ENCODE measurements at regions not wholly inside any gene's neighbourhood (a gene's known extent, or its start where the extent isn't known, plus 50 kb on each side); places are given as distances from the start of the nearest gene placed in this dataset.
A peak's percentile ranks its signal among the peaks of the same experiment; 100 is the strongest.

- Histone ChIP-seq H3K27me3 (no peaks in the 10 kb centered on the region), H3K9me3 (no peaks in the 10 kb centered on the region), H3K4me3 (no peak overlapping the region), H3K36me3 (no peaks in the 10 kb centered on the region), H3K27ac (no peak overlapping the region), H3K4me1 (no peaks in the 10 kb centered on the region)
- TF ChIP-seq CTCF (IDR thresholded peaks at IDR 0.05) (no peak), POLR2A (IDR thresholded peaks at IDR 0.05) (no peak), POLR2AphosphoS5 (IDR thresholded peaks at IDR 0.05) (no peak)
- intact Hi-C loops (cut with DNase I; ENCODE audit: low total_unique reads) = no loop called here
- no peak for DNase-seq (ENCODE audit: low spot score in 2 of 2)
These were observed 215.3 kb downstream of the KCNA4 start for GRCh38 chr11:29801561-29801960.

GRCh38 chr11:29786092-29786491, 230.7 kb downstream of the KCNA4 start:
- no peaks in the 10 kb centered on the region for H3K27me3 ChIP-seq
- intact Hi-C loops (cut with DNase I; ENCODE audit: low total_unique reads) = no loop called here
- no peak for DNase-seq (ENCODE audit: low spot score in 2 of 2)
- no peaks in the 10 kb centered on the region for H3K4me1 ChIP-seq
- no peak overlapping the region for H3K4me3 ChIP-seq
- TF ChIP-seq CTCF (IDR thresholded peaks at IDR 0.05) = no peak
- TF ChIP-seq POLR2A (IDR thresholded peaks at IDR 0.05) = no peak
- no peak for TF ChIP-seq POLR2AphosphoS5 (IDR thresholded peaks at IDR 0.05)
- H3K36me3 ChIP-seq = no peaks in the 10 kb centered on the region
- no peak overlapping the region for H3K27ac ChIP-seq
- no peaks in the 10 kb centered on the region for H3K9me3 ChIP-seq

- H3K9me3 ChIP-seq = no peaks in the 10 kb centered on the region
- no peak overlapping the region for H3K4me3 ChIP-seq
- intact Hi-C loops (cut with DNase I; ENCODE audit: low total_unique reads) = no loop called here
- no peak for TF ChIP-seq POLR2AphosphoS5 (IDR thresholded peaks at IDR 0.05)
- no peak for TF ChIP-seq CTCF (IDR thresholded peaks at IDR 0.05)
- no peak for TF ChIP-seq POLR2A (IDR thresholded peaks at IDR 0.05)
- H3K27ac ChIP-seq = no peak overlapping the region
- H3K4me1 ChIP-seq = no peaks in the 10 kb centered on the region
- H3K27me3 ChIP-seq = no peaks in the 10 kb centered on the region
- no peaks in the 10 kb centered on the region for H3K36me3 ChIP-seq
- no peak for DNase-seq (ENCODE audit: low spot score in 2 of 2)
These were observed 233.3 kb downstream of the KCNA4 start for GRCh38 chr11:29783506-29783905.

GRCh38 chr11:29782447-29782846, 234.4 kb downstream of the KCNA4 start:
- no peak for DNase-seq (ENCODE audit: low spot score in 2 of 2)
- no peak for TF ChIP-seq CTCF (IDR thresholded peaks at IDR 0.05)
- no peaks in the 10 kb centered on the region for H3K36me3 ChIP-seq
- no peak overlapping the region for H3K4me3 ChIP-seq
- H3K27me3 ChIP-seq = no peaks in the 10 kb centered on the region
- intact Hi-C loops (cut with DNase I; ENCODE audit: low total_unique reads) = no loop called here
- no peak overlapping the region for H3K27ac ChIP-seq
- H3K9me3 ChIP-seq = no peaks in the 10 kb centered on the region
- H3K4me1 ChIP-seq = no peaks in the 10 kb centered on the region

- Histone ChIP-seq H3K4me3 (no peak overlapping the region), H3K36me3 (no peaks in the 10 kb centered on the region), H3K27me3 (no peaks in the 10 kb centered on the region), H3K27ac (peak overlapping the region in 1 of 2 donors; percentile 19), H3K9me3 (no peaks in the 10 kb centered on the region), H3K4me1 (no peaks in the 10 kb centered on the region)
- TF ChIP-seq POLR2A (IDR thresholded peaks at IDR 0.05) (no peak), POLR2AphosphoS5 (IDR thresholded peaks at IDR 0.05) (no peak), CTCF (IDR thresholded peaks at IDR 0.05) (no peak)
- peak in 1 of 2 donors; percentile 35 for DNase-seq (ENCODE audit: low spot score in 2 of 2)
- intact Hi-C loops (cut with DNase I; ENCODE audit: low total_unique reads) = no loop called here
These were observed 235.6 kb downstream of the KCNA4 start for GRCh38 chr11:29781268-29781667.

Data from breast epithelium (tissue), 4 donors.